ENCODE measurements at regions not wholly inside any gene's neighbourhood (a gene's known extent, or its start where the extent isn't known, plus 50 kb on each side); places are given as distances from the start of the nearest gene placed in this dataset.

- DNase-seq (ENCODE audit: low read depth): no peak
Measured at GRCh38 chr2:76318848-76319360, 608.2 kb upstream of the GCFC2 start.

DNA sequence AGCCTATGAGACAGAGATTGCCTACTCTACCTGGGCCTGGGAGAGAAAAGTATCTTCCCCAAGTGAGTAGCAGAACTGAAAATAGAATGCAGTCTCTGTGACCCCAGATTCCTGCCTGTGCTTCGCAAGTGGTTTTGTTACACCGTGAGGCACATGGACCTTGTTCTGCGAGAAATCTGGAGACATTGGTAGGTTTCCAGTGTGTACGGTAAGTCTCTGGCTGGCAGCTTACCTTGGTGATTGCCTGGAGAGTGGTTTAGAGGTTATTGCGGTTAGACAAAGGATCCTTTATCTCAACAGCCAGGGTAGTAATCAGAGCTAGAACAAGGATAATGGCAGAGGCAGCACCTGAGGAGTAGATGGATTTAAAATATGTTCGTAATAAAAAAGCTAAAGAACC, 606.0 kb upstream of the GCFC2 start:
- no peak for DNase-seq (ENCODE audit: low read depth)

- DNase-seq (ENCODE audit: low read depth): no peak
Measured at GRCh38 chr2:76314271-76315020, 603.7 kb upstream of the GCFC2 start.

GRCh38 chr2:76312236-76312635, 601.5 kb upstream of the GCFC2 start:
- DNase-seq (ENCODE audit: low read depth): no peak

GRCh38 chr2:76311728-76312127, 601.0 kb upstream of the GCFC2 start:
- no peak for DNase-seq (ENCODE audit: low read depth)

GRCh38 chr2:76310894-76311633, 600.3 kb upstream of the GCFC2 start:
- no peak for DNase-seq (ENCODE audit: low read depth)

DNA sequence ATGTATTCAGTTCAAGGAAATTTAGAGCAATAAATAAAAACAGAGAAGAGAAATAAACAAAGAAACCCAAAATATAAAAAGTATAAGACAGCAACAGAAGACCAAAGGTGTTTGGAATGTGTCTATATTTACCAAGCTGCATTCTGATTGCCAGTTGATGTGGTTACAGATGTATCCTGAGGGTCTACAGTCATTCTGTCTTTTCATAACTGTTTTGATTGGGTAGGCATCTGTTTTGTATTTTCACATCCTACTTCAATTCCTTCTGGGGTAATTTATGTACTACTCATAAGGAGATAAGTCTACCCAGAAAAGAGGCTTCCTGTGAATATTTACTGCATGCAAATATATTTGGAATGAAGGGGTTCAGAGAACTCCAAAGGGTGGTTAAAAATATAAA, 596.8 kb upstream of the GCFC2 start:
- DNase-seq (ENCODE audit: low read depth): no peak

GRCh38 chr2:76298041-76298440, 587.3 kb upstream of the GCFC2 start:
- DNase-seq (ENCODE audit: low read depth): no peak

GRCh38 chr2:76296438-76296837, 585.7 kb upstream of the GCFC2 start:
- no peak for DNase-seq (ENCODE audit: low read depth)

GRCh38 chr2:76295762-76296161, 585.0 kb upstream of the GCFC2 start:
- DNase-seq (ENCODE audit: low read depth): no peak

DNA sequence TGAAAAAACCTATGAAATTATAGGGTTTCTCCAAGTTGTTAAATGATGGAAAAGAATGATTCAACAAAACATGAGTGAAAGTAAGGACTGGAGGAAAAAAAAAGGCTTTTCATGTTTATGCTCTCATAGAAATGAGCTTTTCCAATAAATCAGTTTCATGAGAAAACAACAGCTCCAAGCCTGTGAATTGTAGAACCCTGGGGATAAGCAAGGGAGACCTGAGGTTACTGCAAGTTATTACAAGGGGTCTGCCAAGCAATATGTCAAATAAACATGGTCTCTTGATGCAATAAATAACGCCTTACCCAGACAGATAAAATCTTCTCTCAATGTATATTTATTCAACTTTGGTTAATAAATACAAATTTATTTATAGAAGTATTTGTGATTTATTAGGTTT, 577.9 kb upstream of the GCFC2 start:
- DNase-seq (ENCODE audit: low read depth): no peak

DNA sequence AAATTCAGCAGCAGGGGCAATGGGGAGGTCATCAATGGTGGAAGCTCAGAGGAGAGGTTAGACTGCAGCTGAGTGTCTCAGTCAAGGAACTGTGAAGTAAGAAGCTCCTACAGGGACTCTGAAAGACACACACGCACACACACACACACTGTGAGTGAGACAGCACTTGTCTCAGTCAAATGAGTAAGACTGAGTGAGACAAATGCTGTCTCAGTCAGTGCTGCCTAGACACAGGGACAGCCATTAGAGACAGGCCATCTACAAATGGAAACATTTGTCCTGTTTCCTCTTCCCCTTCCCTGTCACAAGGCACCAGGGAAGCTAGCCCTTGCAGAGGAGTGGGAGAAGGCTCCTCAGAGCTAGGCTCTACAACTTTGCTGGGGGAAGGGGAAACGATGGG, 577.4 kb upstream of the GCFC2 start:
- no peak for DNase-seq (ENCODE audit: low read depth)

GRCh38 chr2:76283350-76283749, 572.6 kb upstream of the GCFC2 start:
- no peak for DNase-seq (ENCODE audit: low read depth)

DNA sequence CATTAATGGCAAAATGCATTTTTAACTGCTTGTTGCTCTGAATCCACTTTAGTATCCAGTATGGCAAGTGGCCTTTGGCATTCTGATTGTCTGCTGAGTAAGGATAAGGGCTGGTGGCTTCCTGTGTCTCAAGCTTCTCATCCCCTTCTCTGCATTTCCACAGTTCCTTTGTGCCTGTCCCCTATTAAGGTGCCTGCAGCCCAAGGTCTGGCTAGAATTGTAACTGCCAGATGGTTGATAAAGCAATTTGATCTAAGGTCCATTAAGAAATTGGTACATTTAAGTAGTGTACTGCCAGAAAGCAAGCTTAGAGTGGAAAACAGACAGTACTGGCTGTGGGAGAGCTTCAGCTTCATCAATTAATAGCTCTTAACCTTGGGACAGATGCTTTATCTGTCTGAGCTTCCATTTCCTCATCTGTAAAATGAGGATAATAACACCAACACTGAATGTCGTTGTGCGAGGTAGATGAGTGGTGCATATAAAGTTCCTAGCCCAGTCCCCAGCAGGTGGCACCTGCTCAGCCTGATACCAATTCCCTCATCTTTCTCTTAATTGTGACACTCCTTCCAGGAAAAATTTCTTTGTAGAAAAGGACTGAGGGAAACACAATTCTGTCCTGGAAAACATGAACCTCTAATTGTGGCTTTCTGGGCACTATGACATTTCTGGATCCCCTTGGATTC, 570.6 kb upstream of the GCFC2 start:
- DNase-seq (ENCODE audit: low read depth): no peak

GRCh38 chr2:76280686-76281085, 570.0 kb upstream of the GCFC2 start:
- no peak for DNase-seq (ENCODE audit: low read depth)

DNA sequence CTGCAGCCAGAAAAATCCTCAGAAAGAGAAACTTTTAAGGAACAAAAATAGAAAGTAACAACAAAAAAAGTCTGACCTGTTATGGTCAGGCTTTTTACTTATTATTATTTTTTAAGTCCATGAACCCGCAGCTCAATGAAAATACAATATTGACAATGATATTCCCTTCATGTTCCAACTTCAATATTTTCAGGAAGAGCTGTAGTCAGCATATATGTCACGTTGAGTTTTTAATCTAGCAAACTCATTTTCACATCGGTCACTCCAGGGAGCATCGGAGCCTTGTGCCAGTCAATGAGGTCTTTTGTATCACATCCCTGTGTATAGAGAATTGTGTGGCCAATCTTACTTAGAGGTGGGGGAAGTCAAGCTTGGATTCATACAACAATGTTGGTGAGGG, 568.4 kb upstream of the GCFC2 start:
- no peak for DNase-seq (ENCODE audit: low read depth)

GRCh38 chr2:76275788-76276187, 565.1 kb upstream of the GCFC2 start:
- no peak for DNase-seq (ENCODE audit: low read depth)

GRCh38 chr2:76274676-76275075, 564.0 kb upstream of the GCFC2 start:
- DNase-seq (ENCODE audit: low read depth): no peak

DNA sequence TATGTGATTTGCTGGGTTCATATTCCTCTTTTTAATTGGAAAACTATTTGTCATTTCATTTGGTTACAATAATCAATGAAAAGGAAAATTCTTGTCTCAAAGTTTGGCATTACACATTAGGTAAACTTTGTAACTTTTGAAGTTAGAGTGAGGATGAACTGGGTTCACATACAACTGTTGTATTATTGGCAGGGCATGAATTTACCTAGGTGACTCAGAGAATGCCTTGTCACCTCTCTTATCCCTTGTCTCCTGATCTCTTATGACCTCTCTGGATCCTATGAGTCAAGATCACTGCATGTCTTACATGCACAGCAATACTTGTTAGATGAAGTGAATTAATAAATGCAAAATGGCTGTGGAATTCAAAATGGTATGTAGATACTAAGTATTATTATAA, 563.4 kb upstream of the GCFC2 start:
- DNase-seq (ENCODE audit: low read depth): no peak

DNA sequence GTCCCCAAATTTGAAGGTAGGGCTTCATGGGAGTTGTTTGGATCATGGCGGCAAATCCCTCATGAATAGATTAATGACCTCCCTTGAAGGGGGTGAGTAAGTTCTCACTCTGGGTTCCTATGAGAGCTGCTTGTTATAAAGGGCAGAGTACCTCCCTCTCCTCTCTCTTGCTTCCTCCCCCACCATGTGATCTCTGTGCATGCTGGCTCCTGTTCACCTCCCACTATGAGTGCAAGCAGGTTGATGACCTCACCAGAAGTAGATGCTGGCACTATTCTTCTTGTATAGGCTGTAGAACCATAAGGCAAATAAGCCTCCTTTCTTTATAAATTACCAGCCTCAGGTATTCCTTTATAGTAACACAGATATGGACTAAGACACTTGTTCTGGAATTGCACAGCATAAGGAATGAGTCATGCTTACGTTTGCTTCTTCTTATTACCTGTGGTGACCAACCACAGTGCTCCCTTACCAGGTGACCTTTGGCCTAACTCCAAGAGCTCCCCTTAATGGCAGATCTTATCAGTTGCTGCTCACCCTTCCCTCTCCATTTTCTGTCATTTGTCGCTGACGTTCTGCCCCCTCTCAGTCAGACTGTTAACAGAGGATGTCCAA, 559.5 kb upstream of the GCFC2 start:
- DNase-seq (ENCODE audit: low read depth): no peak

DNA sequence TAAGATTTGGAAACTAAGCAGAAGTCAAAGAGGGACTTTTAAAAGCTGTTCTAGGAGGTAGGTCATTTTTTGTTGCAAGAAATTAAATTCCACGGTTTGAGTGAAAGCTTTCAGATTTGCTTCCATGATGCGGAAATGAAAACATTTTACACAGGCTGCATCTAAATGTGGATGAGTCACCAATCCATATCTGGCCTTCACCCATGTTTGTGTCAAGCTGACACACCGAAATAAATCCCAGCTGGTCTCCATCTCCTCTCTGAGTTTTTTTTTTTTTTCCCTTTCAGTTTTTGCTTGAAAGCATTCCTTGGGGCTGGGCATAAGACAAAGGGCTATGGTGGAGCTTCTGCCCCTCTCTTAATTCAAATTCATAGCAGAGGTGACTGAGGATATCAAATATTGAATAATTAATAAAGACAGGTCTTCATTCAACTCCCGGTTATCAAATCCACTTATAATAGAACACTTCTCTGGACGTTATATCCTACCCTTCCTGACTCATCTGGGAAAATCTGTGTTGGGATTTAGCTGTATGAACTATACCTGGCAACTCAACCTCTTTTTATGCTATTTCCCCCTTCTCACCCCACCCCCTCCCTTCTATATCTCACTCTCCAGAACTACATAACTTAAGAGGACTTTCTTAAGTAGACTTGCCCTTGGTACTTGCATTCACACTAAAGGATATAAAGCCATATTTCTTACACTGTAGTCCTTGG, 558.3 kb upstream of the GCFC2 start:
- DNase-seq (ENCODE audit: low read depth): no peak

DNA sequence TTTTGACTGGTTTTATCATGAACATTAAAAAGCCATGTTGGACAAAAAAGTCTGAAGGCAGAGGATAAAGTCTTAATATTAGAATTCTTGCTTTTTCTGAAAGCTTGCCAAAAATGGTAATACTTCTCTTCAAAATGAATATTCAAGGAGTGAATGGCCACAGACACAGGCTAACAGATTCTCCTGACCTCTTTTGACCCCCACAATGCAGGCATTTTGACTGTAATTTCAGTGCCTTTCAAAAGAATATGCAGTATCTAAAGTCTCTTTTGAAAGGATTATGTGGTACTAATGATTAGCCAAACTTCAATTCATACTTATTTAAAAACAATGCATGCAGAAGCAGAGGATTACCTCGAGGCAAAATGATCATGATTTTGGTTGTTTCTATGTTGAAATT, 557.8 kb upstream of the GCFC2 start:
- no peak for DNase-seq (ENCODE audit: low read depth)
